HEK293 (cell line): ENCODE measurements at regions not wholly inside any gene's neighbourhood (a gene's known extent, or its start where the extent isn't known, plus 50 kb on each side); places are given as distances from the start of the nearest gene placed in this dataset.

ENCODE experiments used
- CTCF ChIA-PET: fragments of 350-600 bp; formaldehyde crosslinking; extraction: SDS; loops from one replicate; lab custom pipeline; 2021; ENCODE audit warnings: antibody characterized with exemption; lab: Yijun Ruan, JAX
- POLR2A ChIA-PET: fragments of 300-600 bp; formaldehyde crosslinking; extraction: SDS; loops from one replicate; lab custom pipeline; 2020; ENCODE audit warnings: antibody characterized with exemption, inconsistent platforms; lab: Yijun Ruan, JAX
- H3K27ac ChIP-seq: fragments of 200-500 bp; sonication (Bioruptor generic); 2 replicates; pipeline ENCODE4 v1.5.1; 2014; ENCODE audit warnings: low read depth, low read length, control low read depth, inconsistent platforms; ENCODE audit errors: extremely low read depth
- H3K36me3 ChIP-seq, 2 experiments: fragments of 200-500 bp in 1 of 2; sonication (Bioruptor generic) in 1 of 2; 1 replicate in 1 of 2; 2 replicates in 1 of 2; pipeline ENCODE4 v1.5.1; 2014 to 2017; ENCODE audit warnings: inconsistent platforms in 2 of 2, low read length in 2 of 2; ENCODE audit not compliant: control insufficient read depth in 2 of 2, insufficient read depth in 1 of 2
- H3K4me1 ChIP-seq: fragments of 200-500 bp; sonication (Bioruptor generic); 2 replicates; pipeline ENCODE4 v1.5.1; 2014; ENCODE audit warnings: mild to moderate bottlenecking, low read length, inconsistent platforms; ENCODE audit not compliant: control insufficient read depth, insufficient read depth
- H3K4me3 ChIP-seq: 2 replicates; pipeline ENCODE4 v1.5.1; 2011; ENCODE audit warnings: low read depth, mild to moderate bottlenecking, control low read depth, low read length, moderate library complexity
- H3K9me3 ChIP-seq: fragments of 200-500 bp; sonication (Bioruptor generic); 2 replicates; pipeline ENCODE4 v1.5.1; 2014; ENCODE audit warnings: low read depth, low read length, inconsistent platforms; ENCODE audit not compliant: control insufficient read depth, insufficient read depth
- EGR2 ChIP-seq: fragments of 450-650 bp; formaldehyde crosslinking; IDR thresholded peaks from 2 replicates; pipeline ENCODE4 v1.5.1; 2016; ENCODE audit warnings: low read depth, missing biosample characterization, missing genetic modification characterization
- GLI2 ChIP-seq: fragments of 450-650 bp; formaldehyde crosslinking; IDR thresholded peaks from 2 replicates; pipeline ENCODE4; 2017; ENCODE audit warnings: missing biosample characterization, missing genetic modification characterization, low read depth, borderline replicate concordance
- HOXA7 ChIP-seq: sonication (generic); formaldehyde crosslinking; IDR thresholded peaks from 2 replicates; pipeline ENCODE4 v1.8.1; 2022; ENCODE audit warnings: missing genetic modification reagents, borderline replicate concordance
- OVOL3 ChIP-seq: fragments of 450-650 bp; formaldehyde crosslinking; IDR thresholded peaks from 2 replicates; pipeline ENCODE4 v1.5.1; 2016; ENCODE audit warnings: missing biosample characterization, missing genetic modification characterization
- SP2 ChIP-seq: fragments of 450-650 bp; formaldehyde crosslinking; IDR thresholded peaks from 2 replicates; pipeline ENCODE4 v1.5.1; 2016; ENCODE audit warnings: missing biosample characterization, missing genetic modification characterization
- TRIM28 ChIP-seq: IDR thresholded peaks from 2 replicates; pipeline ENCODE4 v1.6.1; 2011; ENCODE audit warnings: low read length, control low read depth, borderline replicate concordance
- ZBTB44 ChIP-seq: fragments of 450-650 bp; IDR thresholded peaks from 2 replicates; pipeline ENCODE4 v1.5.1; 2018; ENCODE audit warnings: missing biosample characterization, mild to moderate bottlenecking, missing genetic modification characterization
- ZBTB6 ChIP-seq: fragments of 450-650 bp; formaldehyde crosslinking; IDR thresholded peaks from 2 replicates; pipeline ENCODE4 v1.5.1; 2017; ENCODE audit warnings: missing biosample characterization, missing genetic modification characterization
- ZFHX2 ChIP-seq: fragments of 450-650 bp; formaldehyde crosslinking; conservative IDR thresholded peaks from 2 replicates; pipeline ENCODE4 v1.5.1; 2016; ENCODE audit warnings: missing biosample characterization, missing genetic modification characterization
- ZNF114 ChIP-seq: fragments of 450-650 bp; formaldehyde crosslinking; IDR thresholded peaks from 2 replicates; pipeline ENCODE4 v1.5.0; 2017; ENCODE audit warnings: missing biosample characterization, missing genetic modification characterization
- ZNF138 ChIP-seq: fragments of 450-650 bp; formaldehyde crosslinking; IDR thresholded peaks from 2 replicates; pipeline ENCODE4 v1.5.1; 2016; ENCODE audit warnings: missing biosample characterization, missing genetic modification characterization, borderline replicate concordance
- ZNF174 ChIP-seq: fragments of 450-650 bp; formaldehyde crosslinking; IDR thresholded peaks from 2 replicates; pipeline ENCODE4 v1.5.0; 2017; ENCODE audit warnings: missing biosample characterization, mild to moderate bottlenecking, missing genetic modification characterization
- ZNF202 ChIP-seq: fragments of 450-650 bp; formaldehyde crosslinking; IDR thresholded peaks from 2 replicates; pipeline ENCODE4 v1.5.1; 2016; ENCODE audit warnings: missing biosample characterization, missing genetic modification characterization, borderline replicate concordance
- ZNF223 ChIP-seq: fragments of 450-650 bp; formaldehyde crosslinking; IDR thresholded peaks from 2 replicates; pipeline ENCODE4 v1.5.1; 2016; ENCODE audit warnings: missing biosample characterization, missing genetic modification characterization
- ZNF324 ChIP-seq: fragments of 450-650 bp; formaldehyde crosslinking; IDR thresholded peaks from 2 replicates; pipeline ENCODE4 v1.5.1; 2016; ENCODE audit warnings: missing biosample characterization, missing genetic modification characterization
- ZNF350 ChIP-seq: fragments of 450-650 bp; formaldehyde crosslinking; IDR thresholded peaks from 2 replicates; pipeline ENCODE4 v1.5.0; 2017; ENCODE audit warnings: missing biosample characterization, mild to moderate bottlenecking, missing genetic modification characterization
- ZNF391 ChIP-seq: fragments of 450-650 bp; formaldehyde crosslinking; IDR thresholded peaks from 2 replicates; pipeline ENCODE4 v1.5.1; 2016; ENCODE audit warnings: low read depth, missing biosample characterization, missing genetic modification characterization, borderline replicate concordance
- ZNF416 ChIP-seq: fragments of 450-650 bp; formaldehyde crosslinking; IDR thresholded peaks from 2 replicates; pipeline ENCODE4 v1.5.1; 2016; ENCODE audit warnings: missing biosample characterization, missing genetic modification characterization
- ZNF473 ChIP-seq: fragments of 450-650 bp; formaldehyde crosslinking; IDR thresholded peaks from 2 replicates; pipeline ENCODE4 v1.5.1; 2017; ENCODE audit warnings: missing biosample characterization, missing genetic modification characterization
- ZNF596 ChIP-seq: fragments of 450-650 bp; IDR thresholded peaks from 2 replicates; pipeline ENCODE4 v1.5.0; 2018; ENCODE audit warnings: missing biosample characterization, mild to moderate bottlenecking, missing genetic modification characterization, moderate library complexity
- ZNF600 ChIP-seq: fragments of 450-650 bp; formaldehyde crosslinking; IDR thresholded peaks from 2 replicates; pipeline ENCODE4 v1.5.1; 2016; ENCODE audit warnings: missing biosample characterization, missing genetic modification characterization
- ZNF707 ChIP-seq: fragments of 450-650 bp; formaldehyde crosslinking; IDR thresholded peaks from 2 replicates; pipeline ENCODE4 v1.5.1; 2016; ENCODE audit warnings: missing biosample characterization, missing genetic modification characterization
- ZNF747 ChIP-seq: fragments of 450-650 bp; formaldehyde crosslinking; IDR thresholded peaks from 2 replicates; pipeline ENCODE4 v1.5.1; 2016; ENCODE audit warnings: missing biosample characterization, missing genetic modification characterization
- ZNF785 ChIP-seq: fragments of 450-650 bp; formaldehyde crosslinking; IDR thresholded peaks from 2 replicates; pipeline ENCODE4 v1.5.1; 2016; ENCODE audit warnings: missing biosample characterization, missing genetic modification characterization
- ZNF792 ChIP-seq: fragments of 450-650 bp; formaldehyde crosslinking; IDR thresholded peaks from 2 replicates; pipeline ENCODE4 v1.5.1; 2016; ENCODE audit warnings: missing biosample characterization, missing genetic modification characterization
- ZSCAN23 ChIP-seq: fragments of 450-650 bp; formaldehyde crosslinking; IDR thresholded peaks from 2 replicates; pipeline ENCODE4 v1.5.1; 2016; ENCODE audit warnings: missing biosample characterization, missing genetic modification characterization

- Histone ChIP-seq H3K4me1 (no peaks in the 10 kb centered on the region), H3K9me3 (no peaks in the 10 kb centered on the region), H3K27ac (no peak overlapping the region), H3K4me3 (no peak overlapping the region), H3K36me3 (no peaks in the 10 kb centered on the region)
- ChIA-PET POLR2A (no interaction called here), CTCF (interaction anchor here (0.6 kb wide), 1 partner anchor 188 kb away, joined by 4 read pairs; no protein-coding TSS in a partner anchor)
- TF ChIP-seq ZNF596 (no peak), ZNF416 (tag by site-specific recombination) (no peak), ZNF223 (tag by site-specific recombination) (no peak), ZNF138 (tag by site-specific recombination) (no peak), ZBTB6 (tag by site-specific recombination) (no peak), ZNF202 (tag by site-specific recombination) (no peak), ZNF174 (no peak), SP2 (tag by site-specific recombination) (no peak), ZNF473 (no peak), ZNF707 (tag by site-specific recombination) (no peak), ZNF324 (tag by site-specific recombination) (no peak), ZFHX2 (tag by site-specific recombination) (no peak), ZNF350 (tag by site-specific recombination) (no peak), GLI2 (tag by site-specific recombination) (no peak), ZNF600 (tag by site-specific recombination) (no peak), ZNF792 (tag by site-specific recombination) (no peak), ZNF391 (tag by site-specific recombination) (no peak), ZNF114 (tag by site-specific recombination) (no peak)
Measured at GRCh38 chr7:120169996-120170783, 102.8 kb upstream of the KCND2 start.

- TF ChIP-seq HOXA7: no peak
- no peak for TF ChIP-seq ZSCAN23 (tag by site-specific recombination)
- no peak for TF ChIP-seq ZNF747 (tag by site-specific recombination)
- no peak for TF ChIP-seq TRIM28
- no peak for TF ChIP-seq OVOL3 (tag by site-specific recombination)
- no peak for TF ChIP-seq EGR2 (tag by site-specific recombination)
- TF ChIP-seq ZBTB44 (tag by site-specific recombination): no peak
- no peak for TF ChIP-seq ZFHX2 (tag by site-specific recombination)
- no peak for TF ChIP-seq ZNF785 (tag by site-specific recombination)
- no peak for TF ChIP-seq ZNF473
- POLR2A ChIA-PET: no interaction called here
Measured at GRCh38 chr7:120170834-120171233, 102.1 kb upstream of the KCND2 start.

More at GRCh38 chr7:120170834-120171233, 102.1 kb upstream of the KCND2 start:
- Histone ChIP-seq H3K4me3 (no peak overlapping the region), H3K36me3 (no peaks in the 10 kb centered on the region), H3K9me3 (no peaks in the 10 kb centered on the region), H3K4me1 (no peaks in the 10 kb centered on the region), H3K27ac (no peak overlapping the region)
- CTCF ChIA-PET: no interaction called here
